GM12865 (cell line): ENCODE measurements at regions not wholly inside any gene's neighbourhood (a gene's known extent, or its start where the extent isn't known, plus 50 kb on each side); places are given as distances from the start of the nearest gene placed in this dataset.

Experiments used
- DNase-seq: peaks from one replicate; pipeline ENCODE4 v3.0.0; 2010; ENCODE audit warnings: low read depth
- H3K4me3 ChIP-seq: 2 replicates; pipeline ENCODE4 v1.5.1; 2011; ENCODE audit warnings: mild to moderate bottlenecking, low read depth, low read length, control low read depth
- TF ChIP-seq, protein P1 (sequence below): IDR thresholded peaks from 2 replicates; pipeline ENCODE4 v1.5.1; 2011; ENCODE audit warnings: low read length, control low read depth, low read depth, inconsistent platforms; ENCODE audit not compliant: insufficient read depth; ENCODE audit errors: missing control alignments

DNA sequence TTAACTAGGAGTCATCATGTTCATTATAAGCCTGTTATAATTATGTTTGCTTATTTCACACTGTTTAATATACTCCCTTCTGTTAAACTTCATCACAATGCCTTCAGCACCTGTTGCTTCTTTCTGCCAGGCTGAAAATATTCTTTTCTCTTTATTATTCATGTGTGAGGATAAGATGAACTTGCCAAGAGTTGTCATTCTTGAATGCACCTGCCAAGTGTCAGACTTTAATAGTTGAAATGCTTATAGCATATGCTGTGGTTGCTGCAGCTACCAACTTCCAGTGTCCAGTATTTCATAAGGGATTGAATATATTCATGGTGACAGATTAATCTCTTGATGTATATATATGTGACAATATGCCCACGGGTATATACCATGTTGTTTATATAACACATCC lies 339.2 kb upstream of the MEOX2 start:
- no peak for DNase-seq
- no peak overlapping the region for H3K4me3 ChIP-seq
- TF ChIP-seq, protein P1, sequence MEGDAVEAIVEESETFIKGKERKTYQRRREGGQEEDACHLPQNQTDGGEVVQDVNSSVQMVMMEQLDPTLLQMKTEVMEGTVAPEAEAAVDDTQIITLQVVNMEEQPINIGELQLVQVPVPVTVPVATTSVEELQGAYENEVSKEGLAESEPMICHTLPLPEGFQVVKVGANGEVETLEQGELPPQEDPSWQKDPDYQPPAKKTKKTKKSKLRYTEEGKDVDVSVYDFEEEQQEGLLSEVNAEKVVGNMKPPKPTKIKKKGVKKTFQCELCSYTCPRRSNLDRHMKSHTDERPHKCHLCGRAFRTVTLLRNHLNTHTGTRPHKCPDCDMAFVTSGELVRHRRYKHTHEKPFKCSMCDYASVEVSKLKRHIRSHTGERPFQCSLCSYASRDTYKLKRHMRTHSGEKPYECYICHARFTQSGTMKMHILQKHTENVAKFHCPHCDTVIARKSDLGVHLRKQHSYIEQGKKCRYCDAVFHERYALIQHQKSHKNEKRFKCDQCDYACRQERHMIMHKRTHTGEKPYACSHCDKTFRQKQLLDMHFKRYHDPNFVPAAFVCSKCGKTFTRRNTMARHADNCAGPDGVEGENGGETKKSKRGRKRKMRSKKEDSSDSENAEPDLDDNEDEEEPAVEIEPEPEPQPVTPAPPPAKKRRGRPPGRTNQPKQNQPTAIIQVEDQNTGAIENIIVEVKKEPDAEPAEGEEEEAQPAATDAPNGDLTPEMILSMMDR: no peak

DNA sequence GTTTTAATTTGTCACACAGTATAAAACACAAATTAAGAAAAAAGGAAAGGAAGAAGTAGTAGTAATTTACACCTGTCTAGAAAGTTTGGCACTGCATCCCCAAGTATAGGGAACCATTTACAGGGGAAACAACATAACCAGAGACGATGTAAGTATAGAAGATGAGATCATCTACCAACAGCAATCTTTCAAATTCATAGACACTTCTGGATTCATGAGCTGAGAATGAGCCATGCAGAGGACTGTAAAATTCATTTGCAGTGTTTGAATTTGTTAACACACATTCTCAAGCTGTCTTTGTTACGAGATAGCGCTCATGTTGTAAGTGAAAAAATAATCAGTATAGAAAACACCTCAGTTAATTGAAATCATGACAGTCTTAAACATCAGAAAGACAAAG lies 337.0 kb upstream of the MEOX2 start:
- no peak overlapping the region for H3K4me3 ChIP-seq

DNA sequence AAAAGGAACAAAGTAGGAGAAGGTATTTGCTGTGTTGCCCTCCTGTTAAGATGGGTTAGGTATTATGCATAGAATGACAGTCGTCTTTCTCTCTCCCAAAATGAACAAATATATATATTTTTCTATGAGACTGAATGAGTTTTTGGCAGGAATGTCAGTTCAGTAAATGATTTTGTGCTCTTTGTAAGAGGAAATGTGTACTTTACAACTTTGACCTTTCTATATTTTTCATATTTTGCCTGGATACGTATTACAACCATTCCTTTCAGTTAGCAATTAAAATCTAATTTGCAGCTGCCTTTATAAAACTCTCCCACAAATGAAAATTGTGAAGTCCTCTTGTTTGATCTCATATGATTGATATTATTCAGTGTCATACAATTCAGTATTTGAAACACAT lies 336.6 kb upstream of the MEOX2 start:
- TF ChIP-seq, protein P1: no peak
- H3K4me3 ChIP-seq: no peak overlapping the region

More for the DNA sequence above, 337.0 kb upstream of the MEOX2 start:
- TF ChIP-seq, protein P1: no peak
- DNase-seq: no peak

DNA sequence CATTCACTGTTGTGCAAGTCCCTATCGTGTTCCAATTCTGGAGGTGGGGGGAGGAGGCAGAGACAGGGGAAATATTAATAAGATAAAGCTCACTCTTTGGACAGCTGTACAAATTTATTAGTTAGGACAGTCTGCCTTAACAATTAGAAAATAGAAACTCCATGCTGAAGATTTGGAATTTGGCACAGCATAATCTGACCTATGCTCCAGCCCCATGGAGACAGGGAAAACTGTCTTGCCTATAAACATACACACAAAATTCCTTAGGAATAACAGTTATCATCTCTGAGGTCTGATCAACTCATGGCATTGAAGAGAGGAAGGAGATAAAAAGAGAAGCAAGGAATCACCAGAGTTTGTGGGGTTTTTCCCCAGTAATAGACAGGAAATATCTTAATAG lies 335.4 kb upstream of the MEOX2 start:
- TF ChIP-seq, protein P1: no peak
- no peak for DNase-seq
- H3K4me3 ChIP-seq: no peak overlapping the region

More for the DNA sequence above, 336.6 kb upstream of the MEOX2 start:
- DNase-seq: no peak

DNA sequence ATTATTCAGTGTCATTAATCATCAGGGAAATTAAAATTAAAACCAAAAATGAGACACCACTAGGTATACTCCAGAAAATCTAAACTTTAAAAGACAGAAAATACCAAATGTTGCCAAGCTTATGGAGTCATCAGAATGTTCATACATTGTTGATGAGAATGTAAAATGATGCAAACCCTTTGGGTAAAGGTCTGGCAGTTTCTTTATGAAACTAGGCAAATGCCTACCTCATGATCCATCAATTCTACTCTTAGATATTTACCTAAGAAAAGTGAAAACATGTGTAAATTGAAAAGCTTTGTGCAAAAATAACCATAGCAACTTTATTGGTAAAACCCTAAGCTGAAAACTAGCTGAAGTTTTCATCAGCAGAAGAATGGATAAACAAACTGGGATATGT lies 329.5 kb upstream of the MEOX2 start:
- no peak overlapping the region for H3K4me3 ChIP-seq
- TF ChIP-seq, protein P1: no peak
- DNase-seq: no peak

DNA sequence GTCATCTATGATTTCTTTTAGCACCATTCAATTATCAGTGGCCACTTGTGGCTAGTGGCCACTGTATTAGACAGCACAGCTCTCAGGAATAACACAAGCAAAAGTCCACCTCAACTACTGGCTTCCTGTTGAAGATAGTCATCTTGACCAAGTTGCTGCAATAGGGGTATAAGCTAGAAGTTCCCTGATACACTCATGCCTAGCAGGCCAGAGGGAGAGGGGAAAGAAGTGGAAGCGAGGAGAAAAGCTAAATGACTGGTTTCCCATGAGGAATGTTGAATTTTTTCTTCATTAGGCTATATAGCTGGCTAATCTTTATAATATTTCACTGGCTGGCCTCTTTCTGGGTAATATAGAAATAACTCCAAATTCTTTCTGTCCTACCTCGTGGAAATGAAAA lies 327.5 kb upstream of the MEOX2 start:
- DNase-seq: no peak
- H3K4me3 ChIP-seq: no peak overlapping the region
- TF ChIP-seq, protein P1: no peak

DNA sequence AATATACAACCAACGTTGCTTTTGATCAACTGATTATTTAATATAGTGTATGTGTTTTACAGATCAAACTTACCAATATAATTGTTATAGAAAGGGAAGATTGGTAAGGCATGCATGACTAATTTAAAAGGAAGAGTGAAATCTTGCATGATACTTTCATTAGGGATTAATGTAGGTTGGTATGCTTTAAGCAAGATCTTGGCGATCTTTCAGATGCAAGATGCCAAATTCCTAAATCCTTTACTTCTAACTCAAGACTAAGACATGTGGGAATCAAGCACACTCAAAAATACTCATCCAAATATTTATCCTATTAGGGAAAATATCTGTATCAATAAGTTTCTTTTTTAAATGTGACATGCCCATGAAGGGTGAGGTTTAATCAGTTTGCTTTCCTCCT lies 321.4 kb upstream of the MEOX2 start:
- TF ChIP-seq, protein P1: no peak
- H3K4me3 ChIP-seq: no peak overlapping the region
- DNase-seq: no peak
